SK-N-SH treated with all-trans-retinoic acid at 6 μM for 48 hours (cell line): ENCODE measurements at regions not wholly inside any gene's neighbourhood (a gene's known extent, or its start where the extent isn't known, plus 50 kb on each side); places are given as distances from the start of the nearest gene placed in this dataset.

ENCODE experiments used
- ARNTL ChIP-seq: fragments of 450-650 bp; formaldehyde crosslinking; IDR thresholded peaks from 2 replicates; pipeline ENCODE4 v1.5.0; 2020; ENCODE audit warnings: low read depth, mild to moderate bottlenecking, moderate library complexity, borderline replicate concordance
- CSDC2 ChIP-seq: fragments of 250-450 bp; sonication (Bioruptor Pico); IDR thresholded peaks from 2 replicates; pipeline ENCODE4 v1.5.0; 2020; ENCODE audit warnings: mild to moderate bottlenecking, moderate library complexity
- ISL1 ChIP-seq: fragments of 250-450 bp; sonication (Bioruptor Pico); IDR thresholded peaks from 2 replicates; pipeline ENCODE4 v2.1.2; 2022; ENCODE audit warnings: mild to moderate bottlenecking, moderate library complexity
- RARB ChIP-seq: fragments of 250-450 bp; sonication (Bioruptor Pico); IDR thresholded peaks from 2 replicates; pipeline ENCODE4 v1.8.0; 2021; ENCODE audit warnings: mild to moderate bottlenecking, moderate library complexity
- SNAI2 ChIP-seq: fragments of 250-450 bp; sonication (Bioruptor Pico); IDR thresholded peaks from 2 replicates; pipeline ENCODE4 v1.5.0; 2020; ENCODE audit warnings: mild to moderate bottlenecking, moderate library complexity
- TCF4 ChIP-seq: fragments of 250-450 bp; sonication (Bioruptor Pico); IDR thresholded peaks from 2 replicates; pipeline ENCODE4 v1.8.0; 2021; ENCODE audit warnings: mild to moderate bottlenecking, moderate library complexity, borderline replicate concordance
- TOX ChIP-seq: fragments of 250-450 bp; sonication (Bioruptor Pico); IDR thresholded peaks from 2 replicates; pipeline ENCODE4 v1.8.0; 2021; ENCODE audit warnings: mild to moderate bottlenecking, moderate library complexity, borderline replicate concordance
- ZFP3 ChIP-seq: fragments of 250-450 bp; sonication (Bioruptor Pico); IDR thresholded peaks from 2 replicates; pipeline ENCODE4 v1.5.0; 2020; ENCODE audit warnings: mild to moderate bottlenecking, moderate library complexity
- ZFP30 ChIP-seq: fragments of 450-650 bp; formaldehyde crosslinking; IDR thresholded peaks from 2 replicates; pipeline ENCODE4 v1.5.0; 2022; ENCODE audit warnings: mild to moderate bottlenecking, moderate library complexity
- ZNF70 ChIP-seq: fragments of 450-650 bp; formaldehyde crosslinking; IDR thresholded peaks from 2 replicates; pipeline ENCODE4 v1.5.0; 2020; ENCODE audit warnings: mild to moderate bottlenecking, moderate library complexity
- TF ChIP-seq, protein P1 (sequence below): fragments of 250-450 bp; sonication (Bioruptor Pico); IDR thresholded peaks from 2 replicates; pipeline ENCODE4 v1.8.0; 2021; ENCODE audit warnings: low read depth, mild to moderate bottlenecking, moderate library complexity, borderline replicate concordance
- TF ChIP-seq, protein P2 (sequence below): fragments of 250-450 bp; sonication (Bioruptor Pico); IDR thresholded peaks from 2 replicates; pipeline ENCODE4 v1.5.1; 2020; ENCODE audit warnings: low read depth, mild to moderate bottlenecking, moderate library complexity
- TF ChIP-seq, protein P3 (sequence below): fragments of 250-450 bp; sonication (Bioruptor Pico); IDR thresholded peaks from 2 replicates; pipeline ENCODE4 v1.8.0; 2020; ENCODE audit warnings: mild to moderate bottlenecking, moderate library complexity, borderline replicate concordance
- TF ChIP-seq, protein P4 (sequence below): fragments of 250-450 bp; sonication (Bioruptor Pico); IDR thresholded peaks from 2 replicates; pipeline ENCODE4 v1.5.0; 2020; ENCODE audit warnings: mild to moderate bottlenecking, moderate library complexity

DNA sequence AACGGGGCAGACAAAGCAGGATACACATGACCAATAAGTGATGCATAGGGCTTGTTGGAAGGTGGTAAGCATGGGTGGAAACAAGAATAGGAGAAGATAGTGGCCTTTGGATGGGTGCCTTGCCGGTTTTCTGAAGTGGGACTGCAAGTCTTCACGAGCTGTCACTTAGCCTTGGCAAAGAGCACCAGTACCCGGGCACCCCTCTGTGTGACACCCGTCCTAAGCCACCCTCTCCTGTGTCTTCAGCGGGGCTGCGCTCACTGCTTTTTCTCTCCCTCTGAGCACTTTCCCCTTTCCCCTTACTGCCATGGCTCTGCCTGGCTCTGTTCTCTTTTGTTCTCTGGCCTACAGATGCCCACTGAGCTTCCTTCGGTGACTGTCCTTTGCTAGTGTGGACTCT, 399.7 kb upstream of the MKI67 start:
- TF ChIP-seq ARNTL (CRISPR knock-in tag) (no peak), RARB (no peak), CSDC2 (CRISPR knock-in tag) (no peak), TCF4 (CRISPR knock-in tag) (no peak), ZFP30 (CRISPR knock-in tag) (no peak), SNAI2 (CRISPR knock-in tag) (no peak), ZFP3 (CRISPR knock-in tag) (no peak), ZNF70 (CRISPR knock-in tag) (no peak), ISL1 (CRISPR knock-in tag) (no peak), TOX (CRISPR knock-in tag) (no peak)
- TF ChIP-seq, protein P1, sequence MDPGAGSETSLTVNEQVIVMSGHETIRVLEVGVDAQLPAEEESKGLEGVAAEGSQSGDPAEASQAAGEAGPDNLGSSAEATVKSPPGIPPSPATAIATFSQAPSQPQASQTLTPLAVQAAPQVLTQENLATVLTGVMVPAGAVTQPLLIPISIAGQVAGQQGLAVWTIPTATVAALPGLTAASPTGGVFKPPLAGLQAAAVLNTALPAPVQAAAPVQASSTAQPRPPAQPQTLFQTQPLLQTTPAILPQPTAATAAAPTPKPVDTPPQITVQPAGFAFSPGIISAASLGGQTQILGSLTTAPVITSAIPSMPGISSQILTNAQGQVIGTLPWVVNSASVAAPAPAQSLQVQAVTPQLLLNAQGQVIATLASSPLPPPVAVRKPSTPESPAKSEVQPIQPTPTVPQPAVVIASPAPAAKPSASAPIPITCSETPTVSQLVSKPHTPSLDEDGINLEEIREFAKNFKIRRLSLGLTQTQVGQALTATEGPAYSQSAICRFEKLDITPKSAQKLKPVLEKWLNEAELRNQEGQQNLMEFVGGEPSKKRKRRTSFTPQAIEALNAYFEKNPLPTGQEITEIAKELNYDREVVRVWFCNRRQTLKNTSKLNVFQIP (CRISPR knock-in tag) = no peak
- TF ChIP-seq, protein P2, sequence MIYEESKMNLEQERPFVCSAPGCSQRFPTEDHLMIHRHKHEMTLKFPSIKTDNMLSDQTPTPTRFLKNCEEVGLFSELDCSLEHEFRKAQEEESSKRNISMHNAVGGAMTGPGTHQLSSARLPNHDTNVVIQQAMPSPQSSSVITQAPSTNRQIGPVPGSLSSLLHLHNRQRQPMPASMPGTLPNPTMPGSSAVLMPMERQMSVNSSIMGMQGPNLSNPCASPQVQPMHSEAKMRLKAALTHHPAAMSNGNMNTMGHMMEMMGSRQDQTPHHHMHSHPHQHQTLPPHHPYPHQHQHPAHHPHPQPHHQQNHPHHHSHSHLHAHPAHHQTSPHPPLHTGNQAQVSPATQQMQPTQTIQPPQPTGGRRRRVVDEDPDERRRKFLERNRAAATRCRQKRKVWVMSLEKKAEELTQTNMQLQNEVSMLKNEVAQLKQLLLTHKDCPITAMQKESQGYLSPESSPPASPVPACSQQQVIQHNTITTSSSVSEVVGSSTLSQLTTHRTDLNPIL (CRISPR knock-in tag) = no peak
- TF ChIP-seq, protein P3, sequence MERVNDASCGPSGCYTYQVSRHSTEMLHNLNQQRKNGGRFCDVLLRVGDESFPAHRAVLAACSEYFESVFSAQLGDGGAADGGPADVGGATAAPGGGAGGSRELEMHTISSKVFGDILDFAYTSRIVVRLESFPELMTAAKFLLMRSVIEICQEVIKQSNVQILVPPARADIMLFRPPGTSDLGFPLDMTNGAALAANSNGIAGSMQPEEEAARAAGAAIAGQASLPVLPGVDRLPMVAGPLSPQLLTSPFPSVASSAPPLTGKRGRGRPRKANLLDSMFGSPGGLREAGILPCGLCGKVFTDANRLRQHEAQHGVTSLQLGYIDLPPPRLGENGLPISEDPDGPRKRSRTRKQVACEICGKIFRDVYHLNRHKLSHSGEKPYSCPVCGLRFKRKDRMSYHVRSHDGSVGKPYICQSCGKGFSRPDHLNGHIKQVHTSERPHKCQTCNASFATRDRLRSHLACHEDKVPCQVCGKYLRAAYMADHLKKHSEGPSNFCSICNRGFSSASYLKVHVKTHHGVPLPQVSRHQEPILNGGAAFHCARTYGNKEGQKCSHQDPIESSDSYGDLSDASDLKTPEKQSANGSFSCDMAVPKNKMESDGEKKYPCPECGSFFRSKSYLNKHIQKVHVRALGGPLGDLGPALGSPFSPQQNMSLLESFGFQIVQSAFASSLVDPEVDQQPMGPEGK (CRISPR knock-in tag) = no peak
- TF ChIP-seq, protein P4, sequence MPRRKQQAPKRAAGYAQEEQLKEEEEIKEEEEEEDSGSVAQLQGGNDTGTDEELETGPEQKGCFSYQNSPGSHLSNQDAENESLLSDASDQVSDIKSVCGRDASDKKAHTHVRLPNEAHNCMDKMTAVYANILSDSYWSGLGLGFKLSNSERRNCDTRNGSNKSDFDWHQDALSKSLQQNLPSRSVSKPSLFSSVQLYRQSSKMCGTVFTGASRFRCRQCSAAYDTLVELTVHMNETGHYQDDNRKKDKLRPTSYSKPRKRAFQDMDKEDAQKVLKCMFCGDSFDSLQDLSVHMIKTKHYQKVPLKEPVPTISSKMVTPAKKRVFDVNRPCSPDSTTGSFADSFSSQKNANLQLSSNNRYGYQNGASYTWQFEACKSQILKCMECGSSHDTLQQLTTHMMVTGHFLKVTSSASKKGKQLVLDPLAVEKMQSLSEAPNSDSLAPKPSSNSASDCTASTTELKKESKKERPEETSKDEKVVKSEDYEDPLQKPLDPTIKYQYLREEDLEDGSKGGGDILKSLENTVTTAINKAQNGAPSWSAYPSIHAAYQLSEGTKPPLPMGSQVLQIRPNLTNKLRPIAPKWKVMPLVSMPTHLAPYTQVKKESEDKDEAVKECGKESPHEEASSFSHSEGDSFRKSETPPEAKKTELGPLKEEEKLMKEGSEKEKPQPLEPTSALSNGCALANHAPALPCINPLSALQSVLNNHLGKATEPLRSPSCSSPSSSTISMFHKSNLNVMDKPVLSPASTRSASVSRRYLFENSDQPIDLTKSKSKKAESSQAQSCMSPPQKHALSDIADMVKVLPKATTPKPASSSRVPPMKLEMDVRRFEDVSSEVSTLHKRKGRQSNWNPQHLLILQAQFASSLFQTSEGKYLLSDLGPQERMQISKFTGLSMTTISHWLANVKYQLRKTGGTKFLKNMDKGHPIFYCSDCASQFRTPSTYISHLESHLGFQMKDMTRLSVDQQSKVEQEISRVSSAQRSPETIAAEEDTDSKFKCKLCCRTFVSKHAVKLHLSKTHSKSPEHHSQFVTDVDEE = no peak
